Activated CD8-positive, alpha-beta memory T cell treated with anti-CD3 and anti-CD28 coated beads, Interleukin-2, amount 50 U/mL, for 1 hour (primary cell): ENCODE measurements at regions not wholly inside any gene's neighbourhood (a gene's known extent, or its start where the extent isn't known, plus 50 kb on each side); places are given as distances from the start of the nearest gene placed in this dataset.
A peak's percentile ranks its signal among the peaks of the same experiment; 100 is the strongest.
"Not testable (repeated sequence)": the region's sequence is repeated elsewhere in the genome, so short reads cannot be mapped to it uniquely, and the experiment has no call there.

Source experiments
- DNase-seq: peaks from one replicate; pipeline ENCODE4 v3.0.0-alpha.2; 2020; ENCODE audit errors: extremely low read depth

GRCh38 chr9:64370344-64370743 lies 914.7 kb downstream of the FOXD4L5 start:
- DNase-seq = not testable (repeated sequence)

- DNase-seq = not testable (repeated sequence)
Measured at GRCh38 chr9:64369644-64370043, 915.4 kb downstream of the FOXD4L5 start.

GRCh38 chr9:64369114-64369513 lies 915.9 kb downstream of the FOXD4L5 start:
- DNase-seq = peak; percentile 2

- DNase-seq = not testable (repeated sequence)
Measured at GRCh38 chr9:64368644-64368942, 916.4 kb downstream of the FOXD4L5 start.

GRCh38 chr9:64367826-64368643 lies 917.0 kb downstream of the FOXD4L5 start:
- DNase-seq = not testable (repeated sequence)
